NCI-H1694 (cell line): ENCODE measurements at regions not wholly inside any gene's neighbourhood (a gene's known extent, or its start where the extent isn't known, plus 50 kb on each side); places are given as distances from the start of the nearest gene placed in this dataset.

ENCODE experiments used
- DNase-seq: peaks from one replicate; lab custom pipeline; 2025; lab: John Stamatoyannopoulos, UW

DNA sequence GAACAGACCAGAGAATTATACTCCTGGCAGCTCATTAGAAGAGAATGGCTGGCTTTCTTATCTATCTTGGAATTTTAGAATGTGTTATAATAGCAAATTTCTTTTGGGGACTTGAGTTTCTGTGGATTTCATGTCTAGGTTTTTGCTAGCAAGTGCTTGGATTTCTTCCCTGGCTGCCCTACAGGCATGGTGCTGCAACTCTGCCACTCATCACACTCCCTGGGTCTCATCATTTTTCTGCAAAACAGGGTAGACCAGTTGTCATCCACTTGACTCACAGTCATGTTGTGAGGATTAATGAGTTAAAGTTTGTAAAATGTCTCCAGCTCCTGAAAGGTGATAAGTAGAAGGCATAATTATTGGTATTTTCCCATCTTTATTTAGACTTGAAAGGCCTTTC is 60.7 kb upstream of the LCORL start:
- no peak for DNase-seq

GRCh38 chr4:18081708-18082107 is 60.2 kb upstream of the LCORL start:
- no peak for DNase-seq

DNA sequence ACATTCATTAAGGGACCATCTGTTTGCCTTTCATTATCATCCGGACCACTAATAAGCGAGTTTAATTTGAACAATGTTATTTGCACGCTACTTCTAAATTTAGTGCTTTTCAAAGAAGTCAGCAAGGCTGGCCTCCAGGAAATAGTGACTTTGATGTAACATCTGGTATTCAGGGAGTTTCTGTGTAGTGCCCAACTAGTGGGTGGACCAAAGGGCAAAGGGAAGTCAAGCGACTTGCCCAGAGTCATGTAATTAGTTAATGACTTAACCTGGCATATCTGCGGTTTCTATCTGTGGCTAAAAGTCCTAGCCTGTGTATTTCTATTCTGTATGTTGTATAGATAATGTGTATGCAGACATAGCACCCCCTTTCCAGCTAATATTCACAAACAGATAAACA is 56.3 kb upstream of the LCORL start:
- no peak for DNase-seq

- DNase-seq: no peak
These were observed 54.4 kb upstream of the LCORL start for GRCh38 chr4:18075823-18076433.

- DNase-seq: no peak
These were observed 50.3 kb upstream of the LCORL start for GRCh38 chr4:18071894-18072293.
